Osteoblast (primary cell): ENCODE measurements at regions not wholly inside any gene's neighbourhood (a gene's known extent, or its start where the extent isn't known, plus 50 kb on each side); places are given as distances from the start of the nearest gene placed in this dataset.

Source experiments
- DNase-seq: peaks from one replicate; pipeline ENCODE4 v3.0.0; 2011; ENCODE audit warnings: low spot score, mixed read lengths; ENCODE audit not compliant: insufficient read length; ENCODE audit errors: missing footprints
- H2AFZ ChIP-seq: 2 replicates; pipeline ENCODE4 v1.6.0; 2011; ENCODE audit warnings: mild to moderate bottlenecking, low read length
- H3K27ac ChIP-seq: 2 replicates; pipeline ENCODE4 v1.5.1; 2011; ENCODE audit warnings: mild to moderate bottlenecking, low read depth, low read length, moderate library complexity
- H3K27me3 ChIP-seq: 2 replicates; pipeline ENCODE4 v1.6.0; 2012; ENCODE audit warnings: mild to moderate bottlenecking, control low read depth, inconsistent platforms, low read length, moderate library complexity; ENCODE audit not compliant: insufficient read depth
- H3K36me3 ChIP-seq: 2 replicates; pipeline ENCODE4 v1.5.1; 2011; ENCODE audit warnings: mild to moderate bottlenecking, low read length, control low read depth, moderate library complexity; ENCODE audit not compliant: insufficient read depth
- H3K4me1 ChIP-seq: 2 replicates; pipeline ENCODE4 v1.5.1; 2011; ENCODE audit warnings: mild to moderate bottlenecking, low read length, control low read depth, moderate library complexity; ENCODE audit not compliant: insufficient read depth
- H3K4me2 ChIP-seq: 2 replicates; pipeline ENCODE4 v1.6.0; 2011; ENCODE audit warnings: mild to moderate bottlenecking, low read length; ENCODE audit not compliant: insufficient read depth
- H3K4me3 ChIP-seq: fragments of 200-600 bp; sonication (generic); 3 replicates; pipeline ENCODE4 v1.5.1; 2012; ENCODE audit warnings: mild to moderate bottlenecking, low read length, inconsistent platforms; ENCODE audit not compliant: insufficient read depth
- H3K79me2 ChIP-seq: 2 replicates; pipeline ENCODE4 v1.6.0; 2012; ENCODE audit warnings: mild to moderate bottlenecking, low read length, control low read depth, inconsistent platforms; ENCODE audit not compliant: insufficient read depth
- H3K9me3 ChIP-seq: 2 replicates; pipeline ENCODE4 v1.5.1; 2011; ENCODE audit warnings: low read depth, low read length, control low read depth
- H4K20me1 ChIP-seq: 2 replicates; pipeline ENCODE4 v1.6.0; 2012; ENCODE audit warnings: mild to moderate bottlenecking, low read length, control low read depth; ENCODE audit not compliant: insufficient read depth
- CTCF ChIP-seq: IDR thresholded peaks from 2 replicates; pipeline ENCODE4 v1.5.1; 2011; ENCODE audit warnings: mild to moderate bottlenecking, low read depth, low read length, moderate library complexity; ENCODE audit errors: extremely low read depth

GRCh38 chr1:235006132-235006721 lies 122.4 kb downstream of the TOMM20 start:
- Histone ChIP-seq H3K27me3 (no peaks in the 10 kb centered on the region), H3K27ac (no peak overlapping the region), H3K4me2 (no peak overlapping the region), H3K36me3 (no peaks in the 10 kb centered on the region), H3K4me1 (peaks cover 6% of the 10 kb centered on the region), H3K4me3 (no peak overlapping the region), H4K20me1 (no peaks in the 10 kb centered on the region), H3K9me3 (peaks cover 2% of the 10 kb centered on the region), H3K79me2 (no peaks in the 10 kb centered on the region), H2AFZ (no peak overlapping the region)
- no peak for TF ChIP-seq CTCF
- DNase-seq = no peak

GRCh38 chr1:235004840-235005391 lies 123.7 kb downstream of the TOMM20 start:
- Histone ChIP-seq H3K9me3 (peaks cover 2% of the 10 kb centered on the region), H3K4me2 (no peak overlapping the region), H4K20me1 (no peaks in the 10 kb centered on the region), H3K4me3 (no peak overlapping the region), H3K27ac (no peak overlapping the region), H3K4me1 (no peaks in the 10 kb centered on the region), H3K27me3 (no peaks in the 10 kb centered on the region), H2AFZ (no peak overlapping the region), H3K36me3 (no peaks in the 10 kb centered on the region), H3K79me2 (no peaks in the 10 kb centered on the region)
- no peak for DNase-seq
- no peak for TF ChIP-seq CTCF

- Histone ChIP-seq H3K4me2 (no peak overlapping the region), H3K9me3 (peaks cover 2% of the 10 kb centered on the region), H3K4me1 (no peaks in the 10 kb centered on the region), H4K20me1 (no peaks in the 10 kb centered on the region), H3K79me2 (no peaks in the 10 kb centered on the region), H3K36me3 (no peaks in the 10 kb centered on the region), H3K27ac (no peak overlapping the region), H3K4me3 (no peak overlapping the region), H2AFZ (no peak overlapping the region), H3K27me3 (no peaks in the 10 kb centered on the region)
- no peak for DNase-seq
- no peak for TF ChIP-seq CTCF
Observed at GRCh38 chr1:235004276-235004675, 124.4 kb downstream of the TOMM20 start.

- Histone ChIP-seq H2AFZ (no peak overlapping the region), H3K9me3 (peaks cover under 1% of the 10 kb centered on the region), H4K20me1 (no peaks in the 10 kb centered on the region), H3K4me2 (no peak overlapping the region), H3K27ac (no peak overlapping the region), H3K4me1 (peaks cover 6% of the 10 kb centered on the region), H3K36me3 (no peaks in the 10 kb centered on the region), H3K4me3 (no peak overlapping the region), H3K79me2 (no peaks in the 10 kb centered on the region), H3K27me3 (no peaks in the 10 kb centered on the region)
- no peak for TF ChIP-seq CTCF
- DNase-seq = no peak
Observed at GRCh38 chr1:235002706-235003300, 125.8 kb downstream of the TOMM20 start.
